Mesendoderm (in vitro differentiated cells): ENCODE measurements at regions not wholly inside any gene's neighbourhood (a gene's known extent, or its start where the extent isn't known, plus 50 kb on each side); places are given as distances from the start of the nearest gene placed in this dataset.

Experiments used
- DNase-seq: peaks from one replicate; pipeline ENCODE4 v3.0.0; 2013
- H2AK5ac ChIP-seq: 2 replicates; pipeline ENCODE4 v1.6.1; 2013; ENCODE audit warnings: low read length, inconsistent platforms
- H2BK120ac ChIP-seq: 2 replicates; pipeline ENCODE4 v1.6.1; 2013; ENCODE audit warnings: low read depth, mild to moderate bottlenecking, low read length, moderate library complexity, mixed read lengths
- H2BK15ac ChIP-seq: replicated peaks from 2 replicates; pipeline ENCODE4 v1.6.1; 2013; ENCODE audit warnings: low read depth, mild to moderate bottlenecking, moderate library complexity
- H2BK5ac ChIP-seq: 2 replicates; pipeline ENCODE4 v1.6.1; 2013; ENCODE audit warnings: low read length, inconsistent platforms
- H3K18ac ChIP-seq: 2 replicates; pipeline ENCODE4 v1.6.1; 2013; ENCODE audit warnings: mild to moderate bottlenecking, low read length, mixed read lengths
- H3K23ac ChIP-seq: one replicate; pipeline ENCODE4 v1.6.1; 2013; ENCODE audit warnings: low read length
- H3K27ac ChIP-seq: 2 replicates; pipeline ENCODE4 v1.5.1; 2013; ENCODE audit warnings: low read depth, mild to moderate bottlenecking, inconsistent platforms, low read length, moderate library complexity
- H3K27me3 ChIP-seq: 2 replicates; pipeline ENCODE4 v1.6.1; 2013; ENCODE audit warnings: low read length, control low read depth, mild to moderate bottlenecking, inconsistent platforms; ENCODE audit not compliant: insufficient read depth, poor library complexity
- H3K36me3 ChIP-seq: 2 replicates; pipeline ENCODE4 v1.6.1; 2013; ENCODE audit warnings: low read length, inconsistent platforms; ENCODE audit not compliant: control insufficient read depth, insufficient read depth
- H3K4ac ChIP-seq: one replicate; pipeline ENCODE4 v1.6.1; 2013; ENCODE audit warnings: low read depth, mild to moderate bottlenecking, low read length, moderate library complexity
- H3K4me1 ChIP-seq: 2 replicates; pipeline ENCODE4 v1.6.1; 2013; ENCODE audit warnings: low read depth, low read length, inconsistent platforms; ENCODE audit not compliant: control insufficient read depth
- H3K4me2 ChIP-seq: 2 replicates; pipeline ENCODE4 v1.6.1; 2013; ENCODE audit warnings: low read length
- H3K4me3 ChIP-seq: 2 replicates; pipeline ENCODE4 v1.5.1; 2013; ENCODE audit warnings: mild to moderate bottlenecking, low read length
- H3K56ac ChIP-seq: one replicate; pipeline ENCODE4 v1.6.1; 2013; ENCODE audit warnings: low read length
- H3K79me1 ChIP-seq: 2 replicates; pipeline ENCODE4 v1.6.1; 2013; ENCODE audit warnings: low read length, inconsistent platforms
- H3K79me2 ChIP-seq: 2 replicates; pipeline ENCODE4 v1.6.1; 2013; ENCODE audit warnings: mild to moderate bottlenecking, low read length; ENCODE audit not compliant: control insufficient read depth, insufficient read depth
- H3K9ac ChIP-seq: 2 replicates; pipeline ENCODE4 v1.6.1; 2013; ENCODE audit warnings: low read length, inconsistent platforms
- H4K5ac ChIP-seq: one replicate; pipeline ENCODE4 v1.6.1; 2013; ENCODE audit warnings: low read length
- H4K8ac ChIP-seq: one replicate; pipeline ENCODE4 v1.6.1; 2013; ENCODE audit warnings: low read depth, mild to moderate bottlenecking, control low read depth, low read length, moderate library complexity
- WGBS: extraction: QIAGEN DNeasy Blood & Tissue Kit; methylation state at CpG from one replicate; pipeline ENCODE4 v1.1.7; 2013; ENCODE audit warnings: low lambda C conversion rate, missing lambda C conversion rate; ENCODE audit not compliant: insufficient coverage; ENCODE audit errors: extremely low coverage; 5-methylcytosine and 5-hydroxymethylcytosine counted together

DNA sequence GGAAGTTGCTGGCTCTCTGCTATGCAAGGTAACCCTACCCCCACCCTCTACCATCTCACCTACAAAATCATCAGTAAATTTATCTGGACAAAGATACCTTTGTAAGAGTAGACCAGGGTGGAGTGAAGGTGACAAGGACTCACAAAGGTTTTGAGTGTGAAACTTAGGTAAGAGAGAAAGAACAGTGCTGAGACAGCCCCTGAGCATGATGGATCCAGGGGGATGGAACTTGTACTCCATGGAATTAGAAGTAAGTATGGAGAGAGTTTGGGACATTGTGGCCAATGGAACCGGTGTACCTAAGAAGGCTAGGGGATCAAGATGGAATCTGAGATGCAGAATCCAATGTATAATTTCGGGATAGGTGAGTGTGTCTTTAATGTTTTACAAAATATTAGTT, 153.0 kb upstream of the NSMCE3 start:
- Histone ChIP-seq H3K4me3 (no peak overlapping the region), H3K18ac (no peak overlapping the region), H3K4ac (no peak overlapping the region), H3K56ac (no peak overlapping the region), H3K9ac (no peak overlapping the region), H3K4me2 (no peak overlapping the region), H3K36me3 (no peaks in the 10 kb centered on the region), H3K79me1 (no peaks in the 10 kb centered on the region), H3K79me2 (no peaks in the 10 kb centered on the region), H2BK15ac (no peak overlapping the region), H3K27ac (no peak overlapping the region), H3K27me3 (no peaks in the 10 kb centered on the region), H4K8ac (no peak overlapping the region), H3K23ac (no peak overlapping the region), H2AK5ac (no peak overlapping the region), H3K4me1 (peaks cover 7% of the 10 kb centered on the region), H4K5ac (no peak overlapping the region), H2BK120ac (no peak overlapping the region), H2BK5ac (no peak overlapping the region)
- DNase-seq = no peak
- WGBS = no CpG with 5 or more reads among the region's 2 CpGs

- H3K18ac ChIP-seq = no peak overlapping the region
- no peaks in the 10 kb centered on the region for H3K36me3 ChIP-seq
- no peak overlapping the region for H2BK5ac ChIP-seq
- H2BK15ac ChIP-seq = no peak overlapping the region
- no CpG with 5 or more reads among the region's 2 CpGs for WGBS
- peak; percentile 30 for DNase-seq
- no peak overlapping the region for H3K4me2 ChIP-seq
- H3K4me1 ChIP-seq = peaks cover 7% of the 10 kb centered on the region
- no peak overlapping the region for H2BK120ac ChIP-seq
- H3K56ac ChIP-seq = no peak overlapping the region
- no peak overlapping the region for H2AK5ac ChIP-seq
- H3K9ac ChIP-seq = no peak overlapping the region
- no peaks in the 10 kb centered on the region for H3K79me2 ChIP-seq
- no peak overlapping the region for H3K4me3 ChIP-seq
- H3K27me3 ChIP-seq = no peaks in the 10 kb centered on the region
- H4K5ac ChIP-seq = no peak overlapping the region
- H3K27ac ChIP-seq = no peak overlapping the region
- no peak overlapping the region for H4K8ac ChIP-seq
- no peak overlapping the region for H3K4ac ChIP-seq
- no peak overlapping the region for H3K23ac ChIP-seq
- H3K79me1 ChIP-seq = no peaks in the 10 kb centered on the region
These were observed 150.6 kb upstream of the NSMCE3 start for GRCh38 chr15:29420188-29420587.

DNA sequence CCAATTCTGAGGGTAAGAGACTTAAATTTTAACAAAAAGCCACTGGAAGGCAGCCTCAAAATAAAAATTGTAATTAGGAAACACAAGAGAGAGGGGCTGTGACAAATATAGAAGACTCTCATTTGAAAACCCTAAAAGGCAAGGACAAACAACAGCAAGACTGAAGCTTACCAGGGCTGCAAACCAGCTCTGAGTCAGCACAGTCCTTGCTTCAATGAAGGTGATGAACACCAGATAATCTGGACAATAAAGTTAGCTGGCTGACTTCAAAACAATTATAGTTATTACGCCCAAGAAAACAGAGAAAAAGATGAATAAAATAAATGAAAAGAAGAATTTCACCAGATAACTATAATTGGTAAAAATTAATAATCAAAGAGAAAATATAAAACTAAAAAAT, 149.3 kb upstream of the NSMCE3 start:
- Histone ChIP-seq H3K23ac (no peak overlapping the region), H3K4me1 (peaks cover 7% of the 10 kb centered on the region), H2BK120ac (no peak overlapping the region), H3K27ac (no peak overlapping the region), H3K79me2 (no peaks in the 10 kb centered on the region), H4K5ac (no peak overlapping the region), H3K18ac (no peak overlapping the region), H3K4me2 (no peak overlapping the region), H3K36me3 (no peaks in the 10 kb centered on the region), H3K9ac (no peak overlapping the region), H2BK5ac (no peak overlapping the region), H3K4me3 (no peak overlapping the region), H2AK5ac (no peak overlapping the region), H2BK15ac (no peak overlapping the region), H3K56ac (no peak overlapping the region), H3K79me1 (no peaks in the 10 kb centered on the region), H3K27me3 (no peaks in the 10 kb centered on the region), H4K8ac (no peak overlapping the region), H3K4ac (no peak overlapping the region)
- WGBS = no CpG with 5 or more reads among the region's 1 CpG
- DNase-seq = no peak

DNA sequence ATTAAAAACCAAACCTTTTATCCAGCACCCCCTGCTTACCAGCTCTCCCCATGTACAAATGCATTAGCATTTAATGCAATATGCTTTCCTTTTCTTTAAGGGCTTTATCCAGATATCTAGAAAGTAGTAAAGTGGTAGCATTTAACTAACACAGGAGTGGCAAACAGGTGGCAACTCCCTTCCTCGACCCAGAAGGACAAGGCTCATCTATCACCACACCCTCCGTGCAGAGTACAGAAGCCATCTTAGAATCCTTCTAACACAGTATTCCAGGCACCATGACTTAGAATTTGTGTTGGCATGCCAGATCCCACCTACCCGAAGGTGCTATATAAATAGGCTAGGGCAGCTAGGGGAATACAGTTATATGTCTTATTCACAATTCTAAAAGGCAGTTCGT, 148.6 kb upstream of the NSMCE3 start:
- Histone ChIP-seq H3K23ac (no peak overlapping the region), H2BK120ac (no peak overlapping the region), H3K27me3 (no peaks in the 10 kb centered on the region), H3K4me3 (no peak overlapping the region), H3K79me2 (no peaks in the 10 kb centered on the region), H2BK5ac (no peak overlapping the region), H4K8ac (no peak overlapping the region), H3K79me1 (no peaks in the 10 kb centered on the region), H3K56ac (no peak overlapping the region), H3K4me2 (no peak overlapping the region), H3K36me3 (no peaks in the 10 kb centered on the region), H3K4ac (no peak overlapping the region), H4K5ac (no peak overlapping the region), H2BK15ac (no peak overlapping the region), H2AK5ac (no peak overlapping the region), H3K4me1 (peaks cover 7% of the 10 kb centered on the region), H3K18ac (no peak overlapping the region), H3K9ac (no peak overlapping the region), H3K27ac (no peak overlapping the region)
- DNase-seq = no peak
- WGBS = no CpG with 5 or more reads among the region's 4 CpGs

DNA sequence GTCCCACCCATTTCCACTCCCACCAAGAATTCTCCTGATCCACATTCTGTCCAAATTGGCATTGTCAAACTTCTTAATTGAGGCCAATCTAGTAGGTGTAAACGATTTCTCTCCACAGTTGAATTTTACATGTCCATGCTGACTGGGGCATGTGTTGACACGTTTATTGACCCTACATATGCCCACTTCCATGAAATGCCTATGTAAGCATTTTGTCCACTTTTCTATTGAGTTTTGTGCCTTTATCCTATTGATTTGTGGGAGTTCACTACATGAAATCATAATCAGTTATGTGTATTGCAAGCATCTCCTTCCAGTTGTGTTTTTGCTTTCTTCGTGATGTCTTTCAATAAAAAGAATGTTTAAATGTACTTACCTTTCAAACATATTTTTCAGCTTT, 141.7 kb upstream of the NSMCE3 start:
- Histone ChIP-seq H3K4me1 (peaks cover 2% of the 10 kb centered on the region), H4K5ac (no peak overlapping the region), H3K9ac (no peak overlapping the region), H3K79me2 (no peaks in the 10 kb centered on the region), H3K56ac (no peak overlapping the region), H2AK5ac (no peak overlapping the region), H2BK120ac (no peak overlapping the region), H3K27ac (no peak overlapping the region), H2BK15ac (no peak overlapping the region), H3K4ac (no peak overlapping the region), H3K4me2 (no peak overlapping the region), H3K79me1 (no peaks in the 10 kb centered on the region), H4K8ac (no peak overlapping the region), H3K4me3 (no peak overlapping the region), H3K36me3 (no peaks in the 10 kb centered on the region), H3K18ac (no peak overlapping the region), H3K27me3 (no peaks in the 10 kb centered on the region), H3K23ac (no peak overlapping the region), H2BK5ac (no peak overlapping the region)
- no peak for DNase-seq
- WGBS = no CpG with 5 or more reads among the region's 3 CpGs

DNA sequence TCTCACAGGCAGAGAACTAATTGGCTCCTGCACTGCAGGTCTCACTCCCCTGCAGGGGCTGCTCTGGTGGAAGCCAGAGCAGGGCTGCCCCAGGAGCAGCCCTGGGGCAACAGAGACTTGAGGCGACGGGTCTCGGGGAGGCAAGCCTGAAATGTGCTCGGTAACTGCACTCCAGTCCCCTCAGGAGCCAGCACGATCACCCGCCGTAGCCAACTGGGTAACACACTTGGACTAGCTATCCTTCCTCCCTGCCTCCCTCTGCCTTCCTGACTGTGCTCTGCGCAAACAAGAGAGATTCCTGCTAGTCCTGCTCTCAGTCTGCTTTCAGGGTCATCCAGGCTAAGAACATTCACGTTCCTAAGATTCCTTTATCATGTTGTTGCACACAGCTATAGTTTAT, 140.7 kb upstream of the NSMCE3 start:
- H3K23ac ChIP-seq = peak overlapping the region; percentile 45
- no peaks in the 10 kb centered on the region for H3K79me2 ChIP-seq
- no peak overlapping the region for H2AK5ac ChIP-seq
- H4K8ac ChIP-seq = no peak overlapping the region
- H3K79me1 ChIP-seq = no peaks in the 10 kb centered on the region
- no peak overlapping the region for H3K4me2 ChIP-seq
- H3K27ac ChIP-seq = no peak overlapping the region
- H3K4me1 ChIP-seq = peaks cover 2% of the 10 kb centered on the region
- no peak overlapping the region for H3K4me3 ChIP-seq
- H3K36me3 ChIP-seq = no peaks in the 10 kb centered on the region
- no peak overlapping the region for H2BK15ac ChIP-seq
- H3K56ac ChIP-seq = peak overlapping the region; percentile 1
- no CpG with 5 or more reads among the region's 9 CpGs for WGBS
- H4K5ac ChIP-seq = no peak overlapping the region
- DNase-seq = peak; percentile 18
- H2BK5ac ChIP-seq = no peak overlapping the region
- H2BK120ac ChIP-seq = no peak overlapping the region
- H3K9ac ChIP-seq = no peak overlapping the region
- H3K27me3 ChIP-seq = no peaks in the 10 kb centered on the region
- H3K18ac ChIP-seq = no peak overlapping the region
- H3K4ac ChIP-seq = no peak overlapping the region
